Lung (tissue), 11 donors: ENCODE measurements at regions not wholly inside any gene's neighbourhood (a gene's known extent, or its start where the extent isn't known, plus 50 kb on each side); places are given as distances from the start of the nearest gene placed in this dataset.

Experiments
- ATAC-seq: fragments of 200-7000 bp; cut with Tn5 transposase; one replicate; pipeline ENCODE4 v1.9.1; 2020; ENCODE audit warnings: moderate number of reproducible peaks; ENCODE audit not compliant: insufficient read depth, low FRiP score
- DNase-seq, 3 donors: peaks; one replicate each; pipeline ENCODE4 v3.0.0-alpha.2; 2013 to 2017
- H3K27ac ChIP-seq, 2 donors: one replicate each; pipeline ENCODE4 v1.5.1; 2013; ENCODE audit warnings: mild to moderate bottlenecking in 2 of 2, moderate library complexity in 2 of 2, control low read depth in 1 of 2, inconsistent platforms in 1 of 2, low read depth in 1 of 2, low read length in 1 of 2
- H3K27me3 ChIP-seq, 3 donors: one replicate each; pipeline ENCODE4 v1.5.1; 2013; ENCODE audit warnings: low read length in 2 of 3; ENCODE audit not compliant: control insufficient read depth in 3 of 3, insufficient read depth in 3 of 3
- H3K36me3 ChIP-seq, 4 donors: one replicate each; pipeline ENCODE4 v1.5.1; 2013; ENCODE audit warnings: low read length in 4 of 4, mild to moderate bottlenecking in 1 of 4, moderate library complexity in 1 of 4; ENCODE audit not compliant: control insufficient read depth in 4 of 4, insufficient read depth in 4 of 4
- H3K4me1 ChIP-seq, 5 donors: one replicate each; pipeline ENCODE4 v1.5.1; 2013; ENCODE audit warnings: low read length in 5 of 5, mild to moderate bottlenecking in 2 of 5, moderate library complexity in 1 of 5; ENCODE audit not compliant: control insufficient read depth in 5 of 5, insufficient read depth in 5 of 5
- H3K4me3 ChIP-seq: one replicate; pipeline ENCODE4 v1.5.1; 2013; ENCODE audit warnings: mild to moderate bottlenecking, control low read depth, moderate library complexity
- H3K9ac ChIP-seq, 2 donors: one replicate each; pipeline ENCODE4 v1.5.1; 2013; ENCODE audit warnings: low read length in 2 of 2, control low read depth in 1 of 2; ENCODE audit not compliant: insufficient read depth in 1 of 2
- H3K9me3 ChIP-seq, 4 donors: one replicate each; pipeline ENCODE4 v1.5.1; 2013; ENCODE audit warnings: low read length in 3 of 4, mild to moderate bottlenecking in 1 of 4, moderate library complexity in 1 of 4; ENCODE audit not compliant: control insufficient read depth in 4 of 4, insufficient read depth in 3 of 4
- CTCF ChIP-seq: IDR thresholded peaks from 2 replicates; pipeline ENCODE4 v1.5.1; 2012; ENCODE audit warnings: mild to moderate bottlenecking; ENCODE audit errors: control extremely low read depth, extremely low read depth
- WGBS, 2 donors: extraction: QIAGEN DNeasy Blood & Tissue Kit; methylation state at CpG; one replicate each; pipeline ENCODE4 v1.1.7; 2013; 5-methylcytosine and 5-hydroxymethylcytosine counted together
- donor health status: control.
- donor health status: control.
- donor health status: Bipolar disorder and iron deficiency.
- donor health status: healthy.
- donor health status: DM: yes; HTN: yes; CAD: no.

GRCh38 chr6:4667591-4667990 is 108.6 kb upstream of the CDYL start:
- H3K27me3 ChIP-seq = no peaks in the 10 kb centered on the region
- DNase-seq (no peak), ATAC-seq (no peak)
- no peak for TF ChIP-seq CTCF
- H3K9ac ChIP-seq = no peak overlapping the region
- H3K9me3 ChIP-seq = peaks cover 0 to 3% (median 0%) of the 10 kb centered on the region in 4 donors
- peaks cover 0 to 8% (median 0%) of the 10 kb centered on the region in 5 donors for H3K4me1 ChIP-seq
- no peak overlapping the region for H3K27ac ChIP-seq
- no peaks in the 10 kb centered on the region for H3K36me3 ChIP-seq
- 86 to 91% methylated on average over 2 of the region's 2 CpGs for WGBS, 2 donors
- H3K4me3 ChIP-seq = no peak overlapping the region

- Histone ChIP-seq H3K9me3 (peaks cover 0 to 4% (median 0%) of the 10 kb centered on the region in 4 donors), H3K27me3 (no peaks in the 10 kb centered on the region), H3K4me3 (no peak overlapping the region), H3K36me3 (no peaks in the 10 kb centered on the region), H3K27ac (no peak overlapping the region), H3K4me1 (peaks cover 0 to 8% (median 0%) of the 10 kb centered on the region in 5 donors), H3K9ac (no peak overlapping the region)
- ATAC-seq (no peak), DNase-seq (no peak)
- no peak for TF ChIP-seq CTCF
- WGBS, 2 donors = 96% methylated on average over 3 of the region's 3 CpGs
Measured at GRCh38 chr6:4666886-4667513, 109.2 kb upstream of the CDYL start.

- Histone ChIP-seq H3K9me3 (peaks cover 0 to 4% (median 0%) of the 10 kb centered on the region in 4 donors), H3K4me1 (peaks cover 0 to 8% (median 0%) of the 10 kb centered on the region in 5 donors), H3K27ac (no peak overlapping the region), H3K9ac (no peak overlapping the region), H3K27me3 (no peaks in the 10 kb centered on the region), H3K36me3 (no peaks in the 10 kb centered on the region), H3K4me3 (no peak overlapping the region)
- TF ChIP-seq CTCF = no peak
- DNase-seq (no peak), ATAC-seq (no peak)
- 79 to 81% methylated on average over 7 of the region's 7 CpGs for WGBS, 2 donors
Measured at GRCh38 chr6:4665489-4666417, 110.5 kb upstream of the CDYL start.
